ENCODE measurements at regions not wholly inside any gene's neighbourhood (a gene's known extent, or its start where the extent isn't known, plus 50 kb on each side); places are given as distances from the start of the nearest gene placed in this dataset.
"Not testable (repeated sequence)": the region's sequence is repeated elsewhere in the genome, so short reads cannot be mapped to it uniquely, and the experiment has no call there.

- no peak for DNase-seq (ENCODE audit: extremely low read depth, low read depth)
- no peak for TF ChIP-seq CTCF (IDR thresholded peaks at IDR 0.05; ENCODE audit: low read depth, low read length)
These were observed 919.8 kb upstream of the SLITRK1 start for GRCh38 chr13:84802073-84802472.

- no peak for DNase-seq (ENCODE audit: extremely low read depth, low read depth)
- no peak for TF ChIP-seq CTCF (IDR thresholded peaks at IDR 0.05; ENCODE audit: low read depth, low read length)
These were observed 902.3 kb upstream of the SLITRK1 start for GRCh38 chr13:84784443-84785153.

- no peak for DNase-seq (ENCODE audit: extremely low read depth, low read depth)
- no peak for TF ChIP-seq CTCF (IDR thresholded peaks at IDR 0.05; ENCODE audit: low read depth, low read length)
These were observed 895.0 kb upstream of the SLITRK1 start for GRCh38 chr13:84777316-84777715.

GRCh38 chr13:84776593-84776992 is 894.3 kb upstream of the SLITRK1 start:
- no peak for TF ChIP-seq CTCF (IDR thresholded peaks at IDR 0.05; ENCODE audit: low read depth, low read length)
- no peak for DNase-seq (ENCODE audit: extremely low read depth, low read depth)

- DNase-seq (ENCODE audit: extremely low read depth, low read depth), result not testable (repeated sequence)
These were observed 893.6 kb upstream of the SLITRK1 start for GRCh38 chr13:84775920-84776319.

- DNase-seq (ENCODE audit: extremely low read depth, low read depth), result no peak
- no peak for TF ChIP-seq CTCF (IDR thresholded peaks at IDR 0.05; ENCODE audit: low read depth, low read length)
These were observed 891.8 kb upstream of the SLITRK1 start for GRCh38 chr13:84774111-84774510.

GRCh38 chr13:84760956-84761355 is 878.7 kb upstream of the SLITRK1 start:
- TF ChIP-seq CTCF (IDR thresholded peaks at IDR 0.05; ENCODE audit: low read depth, low read length), result no peak
- no peak for DNase-seq (ENCODE audit: extremely low read depth, low read depth)

GRCh38 chr13:84749126-84749525 is 866.9 kb upstream of the SLITRK1 start:
- no peak for DNase-seq (ENCODE audit: extremely low read depth, low read depth)
- TF ChIP-seq CTCF (IDR thresholded peaks at IDR 0.05; ENCODE audit: low read depth, low read length), result no peak

All from AG09319 (cell line).